Stromal cell of bone marrow (primary cell): ENCODE measurements at regions not wholly inside any gene's neighbourhood (a gene's known extent, or its start where the extent isn't known, plus 50 kb on each side); places are given as distances from the start of the nearest gene placed in this dataset.
"Not testable (repeated sequence)": the region's sequence is repeated elsewhere in the genome, so short reads cannot be mapped to it uniquely, and the experiment has no call there.

Source experiments
- DNase-seq: peaks from one replicate; pipeline ENCODE4 v3.0.0-alpha.2; 2012; ENCODE audit warnings: low read depth

GRCh38 chr3:107218864-107219269 is 158.4 kb upstream of the CCDC54 start:
- DNase-seq = no peak

GRCh38 chr3:107220538-107220937 is 156.7 kb upstream of the CCDC54 start:
- no peak for DNase-seq

- no peak for DNase-seq
Observed at GRCh38 chr3:107221856-107222255, 155.4 kb upstream of the CCDC54 start.

GRCh38 chr3:107222907-107223306 is 154.3 kb upstream of the CCDC54 start:
- DNase-seq = no peak

GRCh38 chr3:107224026-107224596 is 153.1 kb upstream of the CCDC54 start:
- no peak for DNase-seq

- peak; percentile 28 for DNase-seq
Observed at GRCh38 chr3:107227091-107227490, 150.1 kb upstream of the CCDC54 start.

- DNase-seq = not testable (repeated sequence)
Observed at GRCh38 chr3:107233877-107234276, 143.4 kb upstream of the CCDC54 start.

GRCh38 chr3:107235193-107235927 is 141.9 kb upstream of the CCDC54 start:
- DNase-seq = no peak

- DNase-seq = peak; percentile 81
Observed at GRCh38 chr3:107235928-107236315, 141.3 kb upstream of the CCDC54 start.

- DNase-seq = no peak
Observed at GRCh38 chr3:107236655-107237337, 140.4 kb upstream of the CCDC54 start.

- DNase-seq = no peak
Observed at GRCh38 chr3:107238787-107239186, 138.5 kb upstream of the CCDC54 start.

GRCh38 chr3:107239703-107240102 is 137.5 kb upstream of the CCDC54 start:
- DNase-seq = no peak

- DNase-seq = peak; percentile 59
Observed at GRCh38 chr3:107240183-107241091, 136.8 kb upstream of the CCDC54 start.

- DNase-seq = no peak
Observed at GRCh38 chr3:107241217-107241616, 136.0 kb upstream of the CCDC54 start.

- no peak for DNase-seq
Observed at GRCh38 chr3:107242579-107242978, 134.7 kb upstream of the CCDC54 start.

- no peak for DNase-seq
Observed at GRCh38 chr3:107247116-107247515, 130.1 kb upstream of the CCDC54 start.

GRCh38 chr3:107249132-107249531 is 128.1 kb upstream of the CCDC54 start:
- no peak for DNase-seq

GRCh38 chr3:107250221-107250620 is 127.0 kb upstream of the CCDC54 start:
- DNase-seq = no peak

GRCh38 chr3:107251819-107252218 is 125.4 kb upstream of the CCDC54 start:
- no peak for DNase-seq

GRCh38 chr3:107256963-107257362 is 120.3 kb upstream of the CCDC54 start:
- DNase-seq = no peak

- no peak for DNase-seq
Observed at GRCh38 chr3:107258300-107258699, 118.9 kb upstream of the CCDC54 start.

GRCh38 chr3:107260207-107260606 is 117.0 kb upstream of the CCDC54 start:
- DNase-seq = no peak
